ENCODE measurements at regions not wholly inside any gene's neighbourhood (a gene's known extent, or its start where the extent isn't known, plus 50 kb on each side); places are given as distances from the start of the nearest gene placed in this dataset.

GRCh38 chr17:53891726-53892125, 69.0 kb downstream of the KIF2B start:
- DNase-seq = no peak

DNA sequence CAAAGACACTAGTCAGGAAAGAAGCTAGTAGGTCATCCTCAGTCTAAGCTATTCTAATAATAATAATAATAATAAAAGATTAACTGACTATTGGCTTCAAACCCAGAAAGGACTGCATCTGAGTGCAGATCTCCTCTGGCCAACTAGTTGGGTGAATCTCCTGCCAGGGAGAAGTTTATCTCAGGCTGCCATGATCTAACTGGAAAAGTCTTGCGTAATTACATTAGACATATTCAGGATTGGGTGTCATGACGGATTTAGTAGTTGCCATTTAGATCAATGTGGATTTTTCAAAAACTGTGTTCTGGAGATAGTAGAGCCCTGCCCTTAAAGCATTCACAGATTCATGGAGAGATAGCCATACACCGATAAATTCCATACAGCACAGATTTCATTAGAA, 69.5 kb downstream of the KIF2B start:
- no peak for DNase-seq

DNA sequence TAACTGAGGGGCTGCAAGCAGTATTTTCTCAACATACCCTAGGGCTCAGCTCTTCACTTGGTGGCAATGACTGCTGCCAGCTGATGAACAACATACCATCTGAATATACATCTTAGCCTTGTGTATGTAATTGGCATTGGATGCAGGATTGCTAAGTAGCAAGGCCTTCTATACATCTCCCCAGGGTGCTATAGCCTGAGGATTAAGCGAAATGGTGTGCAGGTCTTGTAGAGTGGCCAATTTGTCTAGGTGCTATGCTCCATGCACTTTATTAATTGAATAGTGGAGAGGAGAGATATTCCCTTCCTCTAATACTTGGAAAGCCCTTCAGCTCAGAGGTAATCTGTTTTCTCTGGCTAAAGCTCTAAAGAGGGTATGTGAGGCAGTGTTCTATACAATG, 71.9 kb downstream of the KIF2B start:
- DNase-seq = no peak

DNA sequence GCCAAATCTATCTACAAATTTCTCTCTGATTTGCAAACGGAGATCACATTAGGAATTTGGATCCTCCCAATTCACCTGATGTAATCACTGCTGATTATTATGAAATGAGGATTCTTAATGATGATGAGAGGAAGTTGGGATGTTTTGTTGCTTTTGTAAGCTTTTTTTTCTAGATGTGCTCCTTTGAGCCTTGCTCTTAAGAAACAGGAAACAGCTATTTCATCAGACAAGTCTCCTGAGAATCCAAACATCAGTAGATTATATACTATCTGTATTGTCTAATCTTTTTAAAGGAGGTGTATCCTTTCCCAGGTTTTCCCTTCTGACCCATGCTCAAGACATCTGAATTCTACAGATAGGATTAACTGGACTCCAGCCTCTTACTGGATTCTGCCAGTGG, 73.3 kb downstream of the KIF2B start:
- no peak for DNase-seq

- no peak for DNase-seq
Observed at GRCh38 chr17:53900951-53901350, 78.2 kb downstream of the KIF2B start.

- no peak for DNase-seq
Observed at GRCh38 chr17:53907435-53907834, 84.7 kb downstream of the KIF2B start.

DNA sequence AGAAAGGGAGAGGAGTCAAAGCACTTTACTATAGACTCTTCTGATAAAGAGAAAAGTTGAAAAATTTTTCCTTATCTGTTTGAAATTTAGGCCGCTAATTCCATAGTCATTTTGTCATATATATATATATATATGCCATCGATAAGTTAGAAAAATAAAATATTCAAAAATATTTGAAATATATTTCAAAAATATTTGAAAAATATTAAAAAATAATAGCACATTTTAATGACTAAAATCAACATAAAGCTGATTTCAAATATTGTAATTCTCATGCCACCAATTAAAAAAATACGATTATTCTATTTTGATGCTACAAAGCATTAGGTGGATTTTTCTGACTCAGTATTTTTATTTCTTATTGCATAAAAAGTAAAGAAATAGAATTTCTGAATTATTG, 87.1 kb downstream of the KIF2B start:
- DNase-seq = no peak

- peak; percentile 4 for DNase-seq
Observed at GRCh38 chr17:53912117-53912516, 89.4 kb downstream of the KIF2B start.

- no peak for DNase-seq
Observed at GRCh38 chr17:53919356-53919755, 96.6 kb downstream of the KIF2B start.

DNA sequence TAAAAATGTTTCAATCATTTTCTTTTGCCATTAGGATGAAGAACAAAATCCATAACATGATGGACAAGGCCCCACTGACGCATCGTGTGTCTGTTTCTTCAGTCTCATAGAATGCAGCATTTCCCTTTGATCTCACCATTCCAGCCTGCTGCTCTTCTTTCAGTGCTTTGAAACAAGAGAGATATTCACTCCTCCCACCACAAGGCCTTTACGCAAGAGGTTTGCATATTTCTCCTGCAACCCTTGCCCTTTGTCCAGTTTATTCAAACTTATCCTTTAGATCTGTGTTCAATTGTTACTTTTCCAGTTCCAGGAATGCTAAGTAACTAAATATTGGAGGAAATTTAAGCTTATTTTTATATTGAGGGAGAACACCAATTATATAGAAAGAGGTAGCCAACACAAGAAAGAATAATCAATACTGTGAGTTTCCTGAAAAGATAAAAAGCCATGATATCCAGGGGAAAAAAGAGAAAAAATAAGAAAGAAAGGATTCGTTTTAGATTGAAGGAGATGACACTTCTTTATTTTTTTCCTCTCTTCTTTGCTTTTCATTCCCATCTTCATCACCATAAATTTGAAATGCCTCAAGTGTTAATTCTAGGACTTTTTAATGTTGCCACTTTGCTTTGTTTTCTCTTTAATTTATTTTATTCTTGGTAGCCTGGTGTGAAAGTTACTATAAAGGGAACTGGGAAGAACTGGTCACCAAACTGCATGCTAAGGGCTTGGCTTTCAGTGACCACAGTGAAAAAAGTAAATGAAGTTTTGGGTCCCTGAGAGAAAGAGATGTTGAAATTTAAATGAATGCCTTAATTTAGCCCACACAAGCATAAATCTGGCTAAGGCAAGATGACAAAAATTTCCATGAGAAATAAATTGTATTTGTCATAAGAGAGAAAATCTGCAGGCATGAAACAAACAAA, 102.1 kb downstream of the KIF2B start:
- no peak for DNase-seq

GRCh38 chr17:53932386-53932785, 109.7 kb downstream of the KIF2B start:
- no peak for DNase-seq

GRCh38 chr17:53934931-53935330, 112.2 kb downstream of the KIF2B start:
- no peak for DNase-seq

DNA sequence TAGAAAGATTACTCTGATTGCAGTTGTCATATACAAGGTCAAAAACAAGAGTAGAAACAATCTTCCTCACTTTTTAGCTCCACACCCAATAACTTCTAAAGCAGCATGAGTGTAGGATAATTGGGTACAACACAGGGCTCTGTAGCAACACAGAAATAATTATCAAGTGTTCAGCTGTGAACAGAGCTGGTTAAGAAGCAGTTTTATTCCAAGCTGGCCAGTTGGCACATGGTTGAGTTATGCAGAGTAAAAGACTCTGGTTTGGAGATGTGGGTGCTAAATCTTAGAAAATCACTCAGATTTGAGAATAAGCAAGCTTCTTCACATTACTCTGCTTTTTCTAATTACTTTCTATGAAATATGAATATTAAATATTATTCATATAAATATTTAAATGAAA, 118.5 kb downstream of the KIF2B start:
- no peak for DNase-seq

GRCh38 chr17:53942436-53942835, 119.7 kb downstream of the KIF2B start:
- DNase-seq = no peak

GRCh38 chr17:53942898-53943297, 120.2 kb downstream of the KIF2B start:
- DNase-seq = no peak

- DNase-seq = no peak
Observed at GRCh38 chr17:53948323-53948722, 125.6 kb downstream of the KIF2B start.

GRCh38 chr17:53949473-53950090, 126.9 kb downstream of the KIF2B start:
- no peak for DNase-seq

- no peak for DNase-seq
Observed at GRCh38 chr17:53950207-53950857, 127.6 kb downstream of the KIF2B start.

- DNase-seq = no peak
Observed at GRCh38 chr17:53950858-53951250, 128.1 kb downstream of the KIF2B start.

DNA sequence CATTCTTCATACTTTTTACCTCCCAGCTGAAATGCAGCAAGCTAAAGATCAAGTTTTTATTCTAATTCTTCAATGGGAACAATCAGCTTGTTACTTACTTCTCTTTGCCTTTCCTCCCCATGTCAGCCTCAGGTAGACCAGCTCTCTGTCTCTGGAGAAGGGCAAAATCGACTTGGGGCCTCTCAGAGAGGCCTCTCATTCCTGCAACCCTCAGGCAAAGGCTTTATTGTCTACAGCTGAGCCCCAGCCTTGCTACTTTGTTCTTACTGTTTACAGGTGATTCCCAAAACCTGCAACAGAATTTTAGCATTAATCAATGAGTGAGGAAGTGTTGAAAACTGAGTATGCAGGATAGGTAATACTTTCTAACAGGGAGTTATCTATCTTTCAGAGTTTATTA, 148.6 kb downstream of the KIF2B start:
- DNase-seq = no peak

- no peak for DNase-seq
Observed at GRCh38 chr17:53979991-53980390, 157.3 kb downstream of the KIF2B start.

GRCh38 chr17:53996131-53996530, 173.4 kb downstream of the KIF2B start:
- no peak for DNase-seq

DNA sequence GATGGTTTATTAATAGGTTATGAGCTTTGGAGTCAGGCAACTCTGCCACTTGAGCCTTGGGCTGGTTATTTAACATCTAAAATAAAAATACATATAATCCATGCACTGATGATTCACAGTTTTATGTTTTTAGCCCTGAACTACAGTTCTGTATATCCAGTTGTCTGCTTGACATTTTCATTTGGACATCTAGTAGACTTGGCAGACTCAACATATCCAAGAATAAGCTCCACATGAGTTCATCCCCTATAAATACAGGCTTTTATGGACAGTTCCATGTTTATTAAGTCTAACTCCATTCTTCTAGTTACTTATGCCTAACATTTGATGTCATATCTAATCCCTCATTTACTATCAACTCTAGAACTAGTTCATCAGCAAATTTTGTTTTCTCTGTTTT, 174.2 kb downstream of the KIF2B start:
- DNase-seq = no peak

GRCh38 chr17:54007855-54008254, 185.1 kb downstream of the KIF2B start:
- no peak for DNase-seq

Measured in NCI-H510A (cell line).